ENCODE measurements at regions not wholly inside any gene's neighbourhood (a gene's known extent, or its start where the extent isn't known, plus 50 kb on each side); places are given as distances from the start of the nearest gene placed in this dataset.
"Not testable (repeated sequence)": the region's sequence is repeated elsewhere in the genome, so short reads cannot be mapped to it uniquely, and the experiment has no call there.

- DNase-seq: no peak
- H3K27me3 Mint-ChIP-seq: no peaks in the 10 kb centered on the region
- no peak for ATAC-seq (ENCODE audit: low read depth in 2 of 2)
- no peak overlapping the region for H3K4me3 Mint-ChIP-seq
- H3K9me3 Mint-ChIP-seq: peaks cover 0 to 30% (median 10%) of the 10 kb centered on the region in 7 donors
- no peaks in the 10 kb centered on the region for H3K4me1 Mint-ChIP-seq
- no peaks in the 10 kb centered on the region for H3K36me3 Mint-ChIP-seq
- H3K27ac Mint-ChIP-seq: no peak overlapping the region
Observed at GRCh38 chr6:54503144-54503543, 194.9 kb downstream of the TINAG start.

GRCh38 chr6:54515013-54515412 is 206.8 kb downstream of the TINAG start:
- DNase-seq (no peak), ATAC-seq (ENCODE audit: low read depth in 2 of 2) (no peak)
- no peak overlapping the region for H3K4me3 Mint-ChIP-seq
- H3K4me1 Mint-ChIP-seq: no peaks in the 10 kb centered on the region
- no peaks in the 10 kb centered on the region for H3K27me3 Mint-ChIP-seq
- H3K27ac Mint-ChIP-seq: no peak overlapping the region
- no peaks in the 10 kb centered on the region for H3K36me3 Mint-ChIP-seq
- peaks cover 0 to 12% (median 6%) of the 10 kb centered on the region in 7 donors for H3K9me3 Mint-ChIP-seq

GRCh38 chr6:54515713-54516112 is 207.5 kb downstream of the TINAG start:
- H3K4me3 Mint-ChIP-seq: no peak overlapping the region
- DNase-seq: no peak
- no peaks in the 10 kb centered on the region for H3K27me3 Mint-ChIP-seq
- ATAC-seq (ENCODE audit: low read depth in 2 of 2): no peak
- no peaks in the 10 kb centered on the region for H3K4me1 Mint-ChIP-seq
- H3K9me3 Mint-ChIP-seq: peaks cover 0 to 13% (median 8%) of the 10 kb centered on the region in 7 donors
- H3K27ac Mint-ChIP-seq: no peak overlapping the region
- H3K36me3 Mint-ChIP-seq: no peaks in the 10 kb centered on the region

GRCh38 chr6:54516321-54516720 is 208.1 kb downstream of the TINAG start:
- ATAC-seq (ENCODE audit: low read depth in 2 of 2) (no peak), DNase-seq (no peak)
- peaks cover 0 to 18% (median 10%) of the 10 kb centered on the region in 7 donors for H3K9me3 Mint-ChIP-seq
- H3K27me3 Mint-ChIP-seq: no peaks in the 10 kb centered on the region
- no peak overlapping the region for H3K27ac Mint-ChIP-seq
- no peaks in the 10 kb centered on the region for H3K36me3 Mint-ChIP-seq
- H3K4me3 Mint-ChIP-seq: no peak overlapping the region
- no peaks in the 10 kb centered on the region for H3K4me1 Mint-ChIP-seq

GRCh38 chr6:54519161-54519560 is 210.9 kb downstream of the TINAG start:
- Mint-ChIP-seq H3K27me3 (no peaks in the 10 kb centered on the region), H3K4me1 (no peaks in the 10 kb centered on the region), H3K36me3 (no peaks in the 10 kb centered on the region), H3K9me3 (peaks cover 0 to 14% (median 8%) of the 10 kb centered on the region in 7 donors), H3K27ac (no peak overlapping the region), H3K4me3 (no peak overlapping the region)
- DNase-seq: no peak
- no peak for ATAC-seq (ENCODE audit: low read depth in 2 of 2)

- Mint-ChIP-seq H3K27ac (no peak overlapping the region), H3K9me3 (peaks cover 4 to 20% (median 13%) of the 10 kb centered on the region in 7 donors), H3K27me3 (no peaks in the 10 kb centered on the region), H3K4me1 (no peaks in the 10 kb centered on the region), H3K36me3 (no peaks in the 10 kb centered on the region), H3K4me3 (no peak overlapping the region)
- no peak for DNase-seq
- no peak for ATAC-seq (ENCODE audit: low read depth in 2 of 2)
Observed at GRCh38 chr6:54525731-54526130, 217.5 kb downstream of the TINAG start.

- ATAC-seq (ENCODE audit: low read depth in 2 of 2): no peak
- no peak for DNase-seq
- peaks cover 0 to 10% (median 6%) of the 10 kb centered on the region in 7 donors for H3K9me3 Mint-ChIP-seq
- no peaks in the 10 kb centered on the region for H3K36me3 Mint-ChIP-seq
- H3K4me1 Mint-ChIP-seq: no peaks in the 10 kb centered on the region
- no peak overlapping the region for H3K4me3 Mint-ChIP-seq
- no peaks in the 10 kb centered on the region for H3K27me3 Mint-ChIP-seq
- no peak overlapping the region for H3K27ac Mint-ChIP-seq
Observed at GRCh38 chr6:54533567-54533966, 225.3 kb downstream of the TINAG start.

GRCh38 chr6:54535568-54535967 is 227.3 kb downstream of the TINAG start:
- ATAC-seq (ENCODE audit: low read depth in 2 of 2): no peak
- Mint-ChIP-seq H3K27me3 (no peaks in the 10 kb centered on the region), H3K36me3 (no peaks in the 10 kb centered on the region), H3K4me3 (no peak overlapping the region), H3K27ac (no peak overlapping the region), H3K9me3 (peaks cover 0 to 6% (median 4%) of the 10 kb centered on the region in 7 donors), H3K4me1 (no peaks in the 10 kb centered on the region)
- no peak for DNase-seq

GRCh38 chr6:54541541-54541940 is 233.3 kb downstream of the TINAG start:
- no peak for DNase-seq
- no peak for ATAC-seq (ENCODE audit: low read depth in 2 of 2)
- no peak overlapping the region for H3K4me3 Mint-ChIP-seq
- no peaks in the 10 kb centered on the region for H3K4me1 Mint-ChIP-seq
- H3K27ac Mint-ChIP-seq: no peak overlapping the region
- H3K36me3 Mint-ChIP-seq: no peaks in the 10 kb centered on the region
- no peaks in the 10 kb centered on the region for H3K27me3 Mint-ChIP-seq
- peaks cover 0 to 15% (median 6%) of the 10 kb centered on the region in 7 donors for H3K9me3 Mint-ChIP-seq

- Mint-ChIP-seq H3K27me3 (no peaks in the 10 kb centered on the region), H3K27ac (no peak overlapping the region), H3K4me1 (no peaks in the 10 kb centered on the region), H3K4me3 (no peak overlapping the region), H3K36me3 (peaks cover 0 to 7% of the 10 kb centered on the region in 2 donors), H3K9me3 (peaks cover 8 to 40% (median 14%) of the 10 kb centered on the region in 7 donors)
- ATAC-seq (ENCODE audit: low read depth in 2 of 2) (no peak), DNase-seq (no peak)
Observed at GRCh38 chr6:54559136-54559535, 250.9 kb downstream of the TINAG start.

- not testable (repeated sequence) for ATAC-seq (ENCODE audit: low read depth in 2 of 2); H3K36me3 Mint-ChIP-seq; H3K27me3 Mint-ChIP-seq; H3K27ac Mint-ChIP-seq; H3K4me3 Mint-ChIP-seq; DNase-seq; H3K4me1 Mint-ChIP-seq
- peaks cover 3 to 27% (median 7%) of the 10 kb centered on the region in 7 donors for H3K9me3 Mint-ChIP-seq
Observed at GRCh38 chr6:54564188-54564587, 255.9 kb downstream of the TINAG start.

- Mint-ChIP-seq H3K4me3 (no peak overlapping the region), H3K27ac (no peak overlapping the region), H3K4me1 (no peaks in the 10 kb centered on the region), H3K36me3 (no peaks in the 10 kb centered on the region), H3K27me3 (no peaks in the 10 kb centered on the region), H3K9me3 (peaks cover 0 to 12% (median 5%) of the 10 kb centered on the region in 7 donors)
- DNase-seq (no peak), ATAC-seq (ENCODE audit: low read depth in 2 of 2) (no peak)
Observed at GRCh38 chr6:54574671-54575070, 266.4 kb downstream of the TINAG start.

GRCh38 chr6:54578261-54578660 is 268.3 kb upstream of the FAM83B start:
- ATAC-seq (ENCODE audit: low read depth in 2 of 2) (no peak), DNase-seq (no peak)
- Mint-ChIP-seq H3K27me3 (no peaks in the 10 kb centered on the region), H3K9me3 (peaks cover 0 to 5% (median 1%) of the 10 kb centered on the region in 7 donors), H3K4me1 (no peaks in the 10 kb centered on the region), H3K36me3 (no peaks in the 10 kb centered on the region), H3K4me3 (no peak overlapping the region), H3K27ac (no peak overlapping the region)

GRCh38 chr6:54579011-54579410 is 267.6 kb upstream of the FAM83B start:
- Mint-ChIP-seq H3K4me3 (no peak overlapping the region), H3K36me3 (no peaks in the 10 kb centered on the region), H3K9me3 (peaks cover 0 to 5% (median 2%) of the 10 kb centered on the region in 7 donors), H3K27ac (no peak overlapping the region), H3K27me3 (no peaks in the 10 kb centered on the region), H3K4me1 (no peaks in the 10 kb centered on the region)
- DNase-seq (no peak), ATAC-seq (ENCODE audit: low read depth in 2 of 2) (no peak)

GRCh38 chr6:54586251-54586650 is 260.3 kb upstream of the FAM83B start:
- H3K27me3 Mint-ChIP-seq: no peaks in the 10 kb centered on the region
- ATAC-seq (ENCODE audit: low read depth in 2 of 2): no peak

More at GRCh38 chr6:54586251-54586650, 260.3 kb upstream of the FAM83B start:
- H3K4me1 Mint-ChIP-seq: no peaks in the 10 kb centered on the region
- H3K36me3 Mint-ChIP-seq: no peaks in the 10 kb centered on the region
- H3K9me3 Mint-ChIP-seq: peaks cover 0 to 17% (median 4%) of the 10 kb centered on the region in 7 donors
- no peak for DNase-seq
- H3K4me3 Mint-ChIP-seq: no peak overlapping the region
- H3K27ac Mint-ChIP-seq: no peak overlapping the region

All from naive B cell (primary cell).